WTC11 (cell line): ENCODE measurements at regions not wholly inside any gene's neighbourhood (a gene's known extent, or its start where the extent isn't known, plus 50 kb on each side); places are given as distances from the start of the nearest gene placed in this dataset.
A peak's percentile ranks its signal among the peaks of the same experiment; 100 is the strongest.

ENCODE experiments used
- ATAC-seq: fragments of 200-7000 bp; cut with Tn5 transposase; 2 replicates; pipeline ENCODE4 v1.10.0; 2021; ENCODE audit warnings: mild to moderate bottlenecking, moderate library complexity
- CTCF ChIA-PET: fragments of 300-600 bp; sonication (Branson Sonifier 250); formaldehyde crosslinking; loops from one replicate; lab custom pipeline; 2021; ENCODE audit warnings: antibody characterized with exemption; lab: Charles Lee
- POLR2A ChIA-PET: fragments of 350-600 bp; sonication (Branson Sonifier 250); formaldehyde crosslinking; loops from one replicate; lab custom pipeline; 2021; ENCODE audit warnings: antibody characterized with exemption; lab: Charles Lee
- DNase-seq: peaks from one replicate; pipeline ENCODE4 v3.0.0; 2021; ENCODE audit warnings: low spot score
- H3K27ac Mint-ChIP-seq: 2 replicates; pipeline ENCODE4 v1.8.0; 2021; ENCODE audit warnings: mixed read lengths
- H3K27me3 Mint-ChIP-seq: 2 replicates; pipeline ENCODE4 v1.8.0; 2021; ENCODE audit warnings: low read depth, mild to moderate bottlenecking, moderate library complexity, mixed read lengths
- H3K36me3 Mint-ChIP-seq: 2 replicates; pipeline ENCODE4 v1.8.0; 2021; ENCODE audit warnings: mixed read lengths
- H3K4me1 Mint-ChIP-seq: 2 replicates; pipeline ENCODE4 v1.8.0; 2022; ENCODE audit warnings: mixed read lengths
- H3K4me3 Mint-ChIP-seq: 2 replicates; pipeline ENCODE4 v1.8.0; 2021; ENCODE audit warnings: mild to moderate bottlenecking, moderate library complexity, mixed read lengths
- H3K9me3 Mint-ChIP-seq: 2 replicates; pipeline ENCODE4 v1.8.0; 2021; ENCODE audit warnings: mixed read lengths
- CBFB ChIP-seq: sonication (generic); formaldehyde crosslinking; IDR thresholded peaks from 2 replicates; pipeline ENCODE4 v1.8.1; 2022; ENCODE audit warnings: mild to moderate bottlenecking, low read depth, missing genetic modification reagents
- ESRRA ChIP-seq: sonication (generic); formaldehyde crosslinking; IDR thresholded peaks from 2 replicates; pipeline ENCODE4 v1.8.1; 2022; ENCODE audit warnings: mild to moderate bottlenecking, missing genetic modification reagents, borderline replicate concordance
- FOXK1 ChIP-seq: sonication (generic); formaldehyde crosslinking; IDR thresholded peaks from 2 replicates; pipeline ENCODE4 v1.8.0; 2022; ENCODE audit warnings: mild to moderate bottlenecking, moderate library complexity, missing genetic modification reagents
- IRF2 ChIP-seq: sonication (generic); formaldehyde crosslinking; IDR thresholded peaks from 2 replicates; pipeline ENCODE4 v1.8.0; 2022; ENCODE audit warnings: low read depth, missing genetic modification reagents, borderline replicate concordance
- NFYB ChIP-seq: sonication (generic); formaldehyde crosslinking; conservative IDR thresholded peaks from 2 replicates; pipeline ENCODE4 v1.8.0; 2022; ENCODE audit warnings: low read depth, missing genetic modification reagents
- OVOL2 ChIP-seq: fragments of 250-450 bp; sonication (Bioruptor Pico); IDR thresholded peaks from 2 replicates; pipeline ENCODE4 v1.9.0; 2021; ENCODE audit warnings: mild to moderate bottlenecking, borderline replicate concordance
- TF ChIP-seq, protein P1 (sequence below): sonication (generic); formaldehyde crosslinking; IDR thresholded peaks from 2 replicates; pipeline ENCODE4 v1.8.0; 2022; ENCODE audit warnings: mild to moderate bottlenecking, missing genetic modification reagents
- TF ChIP-seq, protein P2 (sequence below): fragments of 250-450 bp; sonication (Bioruptor Pico); IDR thresholded peaks from 2 replicates; pipeline ENCODE4 v2.1.2; 2022; ENCODE audit warnings: mild to moderate bottlenecking, moderate library complexity
- TF ChIP-seq, protein P3 (sequence below): sonication (generic); formaldehyde crosslinking; IDR thresholded peaks from 2 replicates; pipeline ENCODE4 v1.8.1; 2023; ENCODE audit warnings: mild to moderate bottlenecking, missing genetic modification reagents, borderline replicate concordance
- TF ChIP-seq, protein P4 (sequence below): sonication (generic); formaldehyde crosslinking; IDR thresholded peaks from 2 replicates; pipeline ENCODE4 v1.8.0; 2023; ENCODE audit warnings: missing genetic modification reagents
- TF ChIP-seq, protein P5 (sequence below): sonication (generic); formaldehyde crosslinking; conservative IDR thresholded peaks from 2 replicates; pipeline ENCODE4 v1.8.1; 2023; ENCODE audit warnings: mild to moderate bottlenecking, low read depth, missing genetic modification reagents, moderate library complexity
- TF ChIP-seq, protein P6 (sequence below): fragments of 250-450 bp; sonication (Bioruptor Pico); IDR thresholded peaks from 2 replicates; pipeline ENCODE4 v1.9.0; 2021; ENCODE audit warnings: mild to moderate bottlenecking, borderline replicate concordance

DNA sequence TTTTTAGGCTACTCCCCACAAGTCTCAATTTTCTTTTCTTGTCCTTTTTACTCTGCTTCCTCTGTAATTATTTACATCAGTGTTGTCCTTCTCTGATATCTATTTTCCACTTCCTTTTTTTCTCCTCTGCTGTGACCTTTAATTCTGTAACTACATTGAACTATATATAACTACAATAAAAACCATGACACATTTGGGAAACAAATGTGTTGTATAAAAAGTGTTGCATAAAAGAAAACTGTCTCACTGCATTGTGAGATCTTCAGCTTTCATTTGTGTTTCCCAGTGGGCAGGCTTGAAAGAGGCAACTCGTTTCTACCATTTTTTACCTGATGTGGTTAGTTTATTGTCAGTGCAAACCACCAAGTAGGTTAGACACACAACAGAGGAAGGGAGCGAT, 483.9 kb upstream of the NRP1 start:
- TF ChIP-seq, protein P1, sequence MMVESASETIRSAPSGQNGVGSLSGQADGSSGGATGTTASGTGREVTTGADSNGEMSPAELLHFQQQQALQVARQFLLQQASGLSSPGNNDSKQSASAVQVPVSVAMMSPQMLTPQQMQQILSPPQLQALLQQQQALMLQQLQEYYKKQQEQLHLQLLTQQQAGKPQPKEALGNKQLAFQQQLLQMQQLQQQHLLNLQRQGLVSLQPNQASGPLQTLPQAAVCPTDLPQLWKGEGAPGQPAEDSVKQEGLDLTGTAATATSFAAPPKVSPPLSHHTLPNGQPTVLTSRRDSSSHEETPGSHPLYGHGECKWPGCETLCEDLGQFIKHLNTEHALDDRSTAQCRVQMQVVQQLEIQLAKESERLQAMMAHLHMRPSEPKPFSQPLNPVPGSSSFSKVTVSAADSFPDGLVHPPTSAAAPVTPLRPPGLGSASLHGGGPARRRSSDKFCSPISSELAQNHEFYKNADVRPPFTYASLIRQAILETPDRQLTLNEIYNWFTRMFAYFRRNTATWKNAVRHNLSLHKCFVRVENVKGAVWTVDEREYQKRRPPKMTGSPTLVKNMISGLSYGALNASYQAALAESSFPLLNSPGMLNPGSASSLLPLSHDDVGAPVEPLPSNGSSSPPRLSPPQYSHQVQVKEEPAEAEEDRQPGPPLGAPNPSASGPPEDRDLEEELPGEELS (CRISPR knock-in tag), result no peak
- TF ChIP-seq CBFB (CRISPR knock-in tag), result no peak
- TF ChIP-seq, protein P2, sequence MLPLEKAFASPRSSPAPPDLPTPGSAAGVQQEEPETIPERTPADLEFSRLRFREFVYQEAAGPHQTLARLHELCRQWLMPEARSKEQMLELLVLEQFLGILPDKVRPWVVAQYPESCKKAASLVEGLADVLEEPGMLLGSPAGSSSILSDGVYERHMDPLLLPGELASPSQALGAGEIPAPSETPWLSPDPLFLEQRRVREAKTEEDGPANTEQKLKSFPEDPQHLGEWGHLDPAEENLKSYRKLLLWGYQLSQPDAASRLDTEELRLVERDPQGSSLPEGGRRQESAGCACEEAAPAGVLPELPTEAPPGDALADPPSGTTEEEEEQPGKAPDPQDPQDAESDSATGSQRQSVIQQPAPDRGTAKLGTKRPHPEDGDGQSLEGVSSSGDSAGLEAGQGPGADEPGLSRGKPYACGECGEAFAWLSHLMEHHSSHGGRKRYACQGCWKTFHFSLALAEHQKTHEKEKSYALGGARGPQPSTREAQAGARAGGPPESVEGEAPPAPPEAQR (CRISPR knock-in tag), result no peak
- Mint-ChIP-seq H3K27me3 (no peaks in the 10 kb centered on the region; the same call in 1 of the 2 replicates), H3K4me3 (no peak overlapping the region), H3K36me3 (peaks cover 8% of the 10 kb centered on the region), H3K27ac (no peak overlapping the region), H3K9me3 (peaks cover 23% of the 10 kb centered on the region), H3K4me1 (peaks cover 9% of the 10 kb centered on the region)
- POLR2A ChIA-PET, result no interaction called here
- DNase-seq (no peak), ATAC-seq (no peak)
- CTCF ChIA-PET, result no interaction called here

DNA sequence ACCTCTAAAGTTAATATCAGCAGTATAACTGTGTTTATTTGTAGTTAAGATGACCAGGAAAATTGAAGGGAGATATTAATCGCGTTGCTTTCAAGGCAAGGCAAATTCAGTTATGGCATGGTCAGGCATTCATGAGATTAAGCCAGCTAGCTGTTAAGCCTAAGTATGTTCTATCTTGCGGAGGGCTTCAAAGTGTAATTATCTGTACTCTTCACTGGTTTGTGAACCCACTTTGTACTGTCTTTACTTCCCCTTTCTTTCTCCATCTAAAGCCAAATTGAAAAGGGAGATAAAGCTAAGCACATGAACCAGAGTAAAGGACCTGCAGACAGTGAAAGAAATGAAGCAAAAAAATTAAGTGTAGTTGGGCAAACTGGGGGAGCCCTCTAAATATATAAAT, 483.1 kb upstream of the NRP1 start:
- POLR2A ChIA-PET, result no interaction called here
- CTCF ChIA-PET, result no interaction called here
- H3K4me3 Mint-ChIP-seq, result no peak overlapping the region
- no peak for ATAC-seq
- DNase-seq, result no peak
- TF ChIP-seq, protein P3, sequence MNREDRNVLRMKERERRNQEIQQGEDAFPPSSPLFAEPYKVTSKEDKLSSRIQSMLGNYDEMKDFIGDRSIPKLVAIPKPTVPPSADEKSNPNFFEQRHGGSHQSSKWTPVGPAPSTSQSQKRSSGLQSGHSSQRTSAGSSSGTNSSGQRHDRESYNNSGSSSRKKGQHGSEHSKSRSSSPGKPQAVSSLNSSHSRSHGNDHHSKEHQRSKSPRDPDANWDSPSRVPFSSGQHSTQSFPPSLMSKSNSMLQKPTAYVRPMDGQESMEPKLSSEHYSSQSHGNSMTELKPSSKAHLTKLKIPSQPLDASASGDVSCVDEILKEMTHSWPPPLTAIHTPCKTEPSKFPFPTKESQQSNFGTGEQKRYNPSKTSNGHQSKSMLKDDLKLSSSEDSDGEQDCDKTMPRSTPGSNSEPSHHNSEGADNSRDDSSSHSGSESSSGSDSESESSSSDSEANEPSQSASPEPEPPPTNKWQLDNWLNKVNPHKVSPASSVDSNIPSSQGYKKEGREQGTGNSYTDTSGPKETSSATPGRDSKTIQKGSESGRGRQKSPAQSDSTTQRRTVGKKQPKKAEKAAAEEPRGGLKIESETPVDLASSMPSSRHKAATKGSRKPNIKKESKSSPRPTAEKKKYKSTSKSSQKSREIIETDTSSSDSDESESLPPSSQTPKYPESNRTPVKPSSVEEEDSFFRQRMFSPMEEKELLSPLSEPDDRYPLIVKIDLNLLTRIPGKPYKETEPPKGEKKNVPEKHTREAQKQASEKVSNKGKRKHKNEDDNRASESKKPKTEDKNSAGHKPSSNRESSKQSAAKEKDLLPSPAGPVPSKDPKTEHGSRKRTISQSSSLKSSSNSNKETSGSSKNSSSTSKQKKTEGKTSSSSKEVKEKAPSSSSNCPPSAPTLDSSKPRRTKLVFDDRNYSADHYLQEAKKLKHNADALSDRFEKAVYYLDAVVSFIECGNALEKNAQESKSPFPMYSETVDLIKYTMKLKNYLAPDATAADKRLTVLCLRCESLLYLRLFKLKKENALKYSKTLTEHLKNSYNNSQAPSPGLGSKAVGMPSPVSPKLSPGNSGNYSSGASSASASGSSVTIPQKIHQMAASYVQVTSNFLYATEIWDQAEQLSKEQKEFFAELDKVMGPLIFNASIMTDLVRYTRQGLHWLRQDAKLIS, result no peak
- TF ChIP-seq FOXK1 (CRISPR knock-in tag) (no peak), OVOL2 (CRISPR knock-in tag) (no peak)
- no peak overlapping the region for H3K27ac Mint-ChIP-seq
- no peaks in the 10 kb centered on the region; the same call in 1 of the 2 replicates for H3K27me3 Mint-ChIP-seq
- peaks cover 30% of the 10 kb centered on the region for H3K9me3 Mint-ChIP-seq
- peaks cover 9% of the 10 kb centered on the region for H3K4me1 Mint-ChIP-seq
- peaks cover 14% of the 10 kb centered on the region for H3K36me3 Mint-ChIP-seq

DNA sequence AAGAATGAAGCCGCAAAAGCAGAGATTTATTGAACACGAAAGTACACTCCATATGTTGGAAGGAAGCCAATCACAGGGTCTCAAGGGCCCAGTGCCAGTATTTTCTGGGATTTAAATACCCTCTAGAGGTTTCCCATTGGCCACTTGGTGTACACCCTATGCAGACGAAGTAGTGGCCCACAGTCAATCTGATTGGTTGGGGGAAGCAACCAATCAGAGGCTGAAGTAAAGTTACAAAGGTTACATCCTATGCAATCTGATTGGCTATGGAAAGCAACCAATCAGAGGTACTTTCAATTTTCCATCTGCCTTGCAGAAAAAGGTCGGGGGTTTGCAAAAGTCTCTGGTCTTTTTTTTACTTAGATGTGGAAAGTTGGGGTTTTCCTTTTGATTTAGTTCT, 481.3 kb upstream of the NRP1 start:
- ChIA-PET CTCF (no interaction called here), POLR2A (no interaction called here)
- Mint-ChIP-seq H3K4me3 (no peak overlapping the region), H3K27ac (no peak overlapping the region), H3K9me3 (peaks cover 30% of the 10 kb centered on the region), H3K4me1 (peaks cover 11% of the 10 kb centered on the region), H3K36me3 (peaks cover 14% of the 10 kb centered on the region), H3K27me3 (no peaks in the 10 kb centered on the region; the same call in 1 of the 2 replicates)
- DNase-seq (no peak), ATAC-seq (no peak)
- TF ChIP-seq NFYB (CRISPR knock-in tag), result peak; percentile 42
- TF ChIP-seq, protein P4, sequence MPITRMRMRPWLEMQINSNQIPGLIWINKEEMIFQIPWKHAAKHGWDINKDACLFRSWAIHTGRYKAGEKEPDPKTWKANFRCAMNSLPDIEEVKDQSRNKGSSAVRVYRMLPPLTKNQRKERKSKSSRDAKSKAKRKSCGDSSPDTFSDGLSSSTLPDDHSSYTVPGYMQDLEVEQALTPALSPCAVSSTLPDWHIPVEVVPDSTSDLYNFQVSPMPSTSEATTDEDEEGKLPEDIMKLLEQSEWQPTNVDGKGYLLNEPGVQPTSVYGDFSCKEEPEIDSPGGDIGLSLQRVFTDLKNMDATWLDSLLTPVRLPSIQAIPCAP (CRISPR knock-in tag), result no peak

DNA sequence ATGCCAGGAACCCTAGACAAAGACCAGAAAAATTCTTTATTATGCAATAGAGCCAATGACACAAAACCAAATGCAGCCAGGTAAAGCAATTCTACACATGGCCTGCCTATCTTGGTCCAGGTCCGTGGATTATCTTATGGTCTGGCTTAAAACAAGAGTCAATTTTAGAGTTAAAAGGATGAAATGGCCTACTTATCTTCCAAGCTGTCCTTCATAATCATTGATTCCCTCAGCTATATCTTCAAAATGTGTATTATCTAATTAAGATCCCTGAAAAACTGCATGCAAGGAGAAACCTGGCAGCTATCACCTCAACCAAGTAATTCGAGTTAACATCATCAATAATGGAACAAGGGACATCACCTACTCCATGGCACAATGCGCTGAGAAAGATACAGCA, 479.4 kb upstream of the NRP1 start:
- H3K36me3 Mint-ChIP-seq, result peaks cover 14% of the 10 kb centered on the region
- ChIA-PET CTCF (no interaction called here), POLR2A (interaction anchor here (0.6 kb wide), 1 partner anchor 66 kb away, joined by 5 read pairs; no protein-coding TSS in a partner anchor)
- TF ChIP-seq ESRRA (CRISPR knock-in tag) (no peak), IRF2 (CRISPR knock-in tag) (no peak)
- TF ChIP-seq, protein P5, sequence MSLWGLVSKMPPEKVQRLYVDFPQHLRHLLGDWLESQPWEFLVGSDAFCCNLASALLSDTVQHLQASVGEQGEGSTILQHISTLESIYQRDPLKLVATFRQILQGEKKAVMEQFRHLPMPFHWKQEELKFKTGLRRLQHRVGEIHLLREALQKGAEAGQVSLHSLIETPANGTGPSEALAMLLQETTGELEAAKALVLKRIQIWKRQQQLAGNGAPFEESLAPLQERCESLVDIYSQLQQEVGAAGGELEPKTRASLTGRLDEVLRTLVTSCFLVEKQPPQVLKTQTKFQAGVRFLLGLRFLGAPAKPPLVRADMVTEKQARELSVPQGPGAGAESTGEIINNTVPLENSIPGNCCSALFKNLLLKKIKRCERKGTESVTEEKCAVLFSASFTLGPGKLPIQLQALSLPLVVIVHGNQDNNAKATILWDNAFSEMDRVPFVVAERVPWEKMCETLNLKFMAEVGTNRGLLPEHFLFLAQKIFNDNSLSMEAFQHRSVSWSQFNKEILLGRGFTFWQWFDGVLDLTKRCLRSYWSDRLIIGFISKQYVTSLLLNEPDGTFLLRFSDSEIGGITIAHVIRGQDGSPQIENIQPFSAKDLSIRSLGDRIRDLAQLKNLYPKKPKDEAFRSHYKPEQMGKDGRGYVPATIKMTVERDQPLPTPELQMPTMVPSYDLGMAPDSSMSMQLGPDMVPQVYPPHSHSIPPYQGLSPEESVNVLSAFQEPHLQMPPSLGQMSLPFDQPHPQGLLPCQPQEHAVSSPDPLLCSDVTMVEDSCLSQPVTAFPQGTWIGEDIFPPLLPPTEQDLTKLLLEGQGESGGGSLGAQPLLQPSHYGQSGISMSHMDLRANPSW (CRISPR knock-in tag), result no peak
- TF ChIP-seq, protein P6, sequence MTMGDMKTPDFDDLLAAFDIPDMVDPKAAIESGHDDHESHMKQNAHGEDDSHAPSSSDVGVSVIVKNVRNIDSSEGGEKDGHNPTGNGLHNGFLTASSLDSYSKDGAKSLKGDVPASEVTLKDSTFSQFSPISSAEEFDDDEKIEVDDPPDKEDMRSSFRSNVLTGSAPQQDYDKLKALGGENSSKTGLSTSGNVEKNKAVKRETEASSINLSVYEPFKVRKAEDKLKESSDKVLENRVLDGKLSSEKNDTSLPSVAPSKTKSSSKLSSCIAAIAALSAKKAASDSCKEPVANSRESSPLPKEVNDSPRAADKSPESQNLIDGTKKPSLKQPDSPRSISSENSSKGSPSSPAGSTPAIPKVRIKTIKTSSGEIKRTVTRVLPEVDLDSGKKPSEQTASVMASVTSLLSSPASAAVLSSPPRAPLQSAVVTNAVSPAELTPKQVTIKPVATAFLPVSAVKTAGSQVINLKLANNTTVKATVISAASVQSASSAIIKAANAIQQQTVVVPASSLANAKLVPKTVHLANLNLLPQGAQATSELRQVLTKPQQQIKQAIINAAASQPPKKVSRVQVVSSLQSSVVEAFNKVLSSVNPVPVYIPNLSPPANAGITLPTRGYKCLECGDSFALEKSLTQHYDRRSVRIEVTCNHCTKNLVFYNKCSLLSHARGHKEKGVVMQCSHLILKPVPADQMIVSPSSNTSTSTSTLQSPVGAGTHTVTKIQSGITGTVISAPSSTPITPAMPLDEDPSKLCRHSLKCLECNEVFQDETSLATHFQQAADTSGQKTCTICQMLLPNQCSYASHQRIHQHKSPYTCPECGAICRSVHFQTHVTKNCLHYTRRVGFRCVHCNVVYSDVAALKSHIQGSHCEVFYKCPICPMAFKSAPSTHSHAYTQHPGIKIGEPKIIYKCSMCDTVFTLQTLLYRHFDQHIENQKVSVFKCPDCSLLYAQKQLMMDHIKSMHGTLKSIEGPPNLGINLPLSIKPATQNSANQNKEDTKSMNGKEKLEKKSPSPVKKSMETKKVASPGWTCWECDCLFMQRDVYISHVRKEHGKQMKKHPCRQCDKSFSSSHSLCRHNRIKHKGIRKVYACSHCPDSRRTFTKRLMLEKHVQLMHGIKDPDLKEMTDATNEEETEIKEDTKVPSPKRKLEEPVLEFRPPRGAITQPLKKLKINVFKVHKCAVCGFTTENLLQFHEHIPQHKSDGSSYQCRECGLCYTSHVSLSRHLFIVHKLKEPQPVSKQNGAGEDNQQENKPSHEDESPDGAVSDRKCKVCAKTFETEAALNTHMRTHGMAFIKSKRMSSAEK, result no peak

More for the DNA sequence above, 479.4 kb upstream of the NRP1 start:
- ATAC-seq (no peak), DNase-seq (no peak)
- Mint-ChIP-seq H3K9me3 (peaks cover 30% of the 10 kb centered on the region), H3K4me3 (no peak overlapping the region), H3K4me1 (peaks cover 8% of the 10 kb centered on the region), H3K27ac (no peak overlapping the region), H3K27me3 (peaks cover 3% of the 10 kb centered on the region; the same call in 1 of the 2 replicates)
